Activated CD8-positive, alpha-beta T cell treated with anti-CD3 and anti-CD28 coated beads for 36 hours (primary cell): ENCODE measurements at regions not wholly inside any gene's neighbourhood (a gene's known extent, or its start where the extent isn't known, plus 50 kb on each side); places are given as distances from the start of the nearest gene placed in this dataset.
A peak's percentile ranks its signal among the peaks of the same experiment; 100 is the strongest.

ENCODE experiments used
- ATAC-seq: fragments of 200-7000 bp; cut with Tn5 transposase; one replicate; pipeline ENCODE4 v1.10.0; 2021; ENCODE audit warnings: mild to moderate bottlenecking, moderate library complexity
- CTCF ChIA-PET: fragments of 350-600 bp; sonication (Branson Sonifier 250); formaldehyde crosslinking; loops from one replicate; lab custom pipeline; 2021; ENCODE audit warnings: antibody characterized with exemption; lab: Charles Lee
- POLR2A ChIA-PET: fragments of 350-600 bp; sonication (Branson Sonifier 250); formaldehyde crosslinking; loops from one replicate; lab custom pipeline; 2021; ENCODE audit warnings: antibody characterized with exemption; lab: Charles Lee
- DNase-seq: peaks from one replicate; pipeline ENCODE4 v3.0.0-alpha.2; 2020
- H3K27ac Mint-ChIP-seq: one replicate; pipeline ENCODE4 v1.8.0; 2021; ENCODE audit warnings: mild to moderate bottlenecking, mixed read lengths
- H3K27me3 Mint-ChIP-seq: one replicate; pipeline ENCODE4 v1.8.0; 2021; ENCODE audit warnings: mixed read lengths
- H3K36me3 Mint-ChIP-seq: one replicate; pipeline ENCODE4 v1.8.0; 2021; ENCODE audit warnings: low read depth, mixed read lengths
- H3K4me1 Mint-ChIP-seq: one replicate; pipeline ENCODE4 v1.8.0; 2021; ENCODE audit warnings: low read depth, mixed read lengths
- H3K4me3 Mint-ChIP-seq: one replicate; pipeline ENCODE4 v1.8.0; 2021; ENCODE audit warnings: mild to moderate bottlenecking, moderate library complexity, mixed read lengths
- H3K9me3 Mint-ChIP-seq: one replicate; pipeline ENCODE4 v1.8.0; 2021; ENCODE audit warnings: mixed read lengths
- CTCF ChIP-seq: fragments of 200-600 bp; IDR thresholded peaks from one replicate; pipeline ENCODE4 v1.8.0; 2022; ENCODE audit warnings: antibody characterized with exemption, mild to moderate bottlenecking
- intact Hi-C: fragments of 100-400 bp; cut with micrococcal nuclease; formaldehyde crosslinking; loops from one replicate; pipeline ENCODE4 v1.10.0; 2022

- peak overlapping the region; percentile 16 for H3K27ac Mint-ChIP-seq
- no peaks in the 10 kb centered on the region for H3K9me3 Mint-ChIP-seq
- DNase-seq (peak; percentile 59), ATAC-seq (peak; percentile 82)
- CTCF ChIA-PET, result interaction anchor here (1.0 to 1.5 kb wide), 3 partner anchors 14 to 29 kb away, joined by 3 to 6 read pairs (median 4); no protein-coding TSS in a partner anchor
- peaks cover 2% of the 10 kb centered on the region for H3K27me3 Mint-ChIP-seq
- H3K36me3 Mint-ChIP-seq, result no peaks in the 10 kb centered on the region
- TF ChIP-seq CTCF, result no peak
- POLR2A ChIA-PET, result interaction anchor here (1.6 kb wide), 1 partner anchor 38 kb away, joined by 3 read pairs; no protein-coding TSS in a partner anchor
- intact Hi-C loops, result no loop called here
- peaks cover 11% of the 10 kb centered on the region for H3K4me1 Mint-ChIP-seq
- no peak overlapping the region for H3K4me3 Mint-ChIP-seq
These were observed 77.9 kb downstream of the MRPL14 start for GRCh38 chr6:44049163-44049988.

GRCh38 chr6:44048277-44048676 is 79.0 kb downstream of the MRPL14 start:
- peaks cover 2% of the 10 kb centered on the region for H3K27me3 Mint-ChIP-seq
- ChIA-PET POLR2A (interaction anchor here (1.1 kb wide), 1 partner anchor 11 kb away, joined by 3 read pairs; no protein-coding TSS in a partner anchor), CTCF (no interaction called here)
- DNase-seq, result no peak
- H3K4me3 Mint-ChIP-seq, result no peak overlapping the region
- H3K4me1 Mint-ChIP-seq, result peaks cover 11% of the 10 kb centered on the region
- intact Hi-C loops, result no loop called here
- no peak overlapping the region for H3K27ac Mint-ChIP-seq
- H3K9me3 Mint-ChIP-seq, result no peaks in the 10 kb centered on the region
- no peak for TF ChIP-seq CTCF
- no peaks in the 10 kb centered on the region for H3K36me3 Mint-ChIP-seq
- no peak for ATAC-seq

GRCh38 chr6:44047801-44048200 is 79.5 kb downstream of the MRPL14 start:
- Mint-ChIP-seq H3K36me3 (no peaks in the 10 kb centered on the region), H3K4me1 (peaks cover 11% of the 10 kb centered on the region), H3K27ac (no peak overlapping the region), H3K9me3 (no peaks in the 10 kb centered on the region), H3K4me3 (no peak overlapping the region), H3K27me3 (peaks cover 2% of the 10 kb centered on the region)
- POLR2A ChIA-PET, result interaction anchor here (1.1 kb wide), 1 partner anchor 12 kb away, joined by 3 read pairs; no protein-coding TSS in a partner anchor
- intact Hi-C loops, result no loop called here
- DNase-seq, result no peak
- no peak for TF ChIP-seq CTCF
- CTCF ChIA-PET, result no interaction called here
- no peak for ATAC-seq

GRCh38 chr6:44047179-44047546 is 80.1 kb downstream of the MRPL14 start:
- POLR2A ChIA-PET, result no interaction called here
- CTCF ChIA-PET, result no interaction called here

More at GRCh38 chr6:44047179-44047546, 80.1 kb downstream of the MRPL14 start:
- ATAC-seq (no peak), DNase-seq (no peak)
- Mint-ChIP-seq H3K27me3 (peaks cover 2% of the 10 kb centered on the region), H3K27ac (no peak overlapping the region), H3K4me1 (peaks cover 11% of the 10 kb centered on the region), H3K36me3 (no peaks in the 10 kb centered on the region), H3K9me3 (no peaks in the 10 kb centered on the region), H3K4me3 (no peak overlapping the region)
- TF ChIP-seq CTCF, result no peak
- intact Hi-C loops, result no loop called here
